ENCODE measurements at regions not wholly inside any gene's neighbourhood (a gene's known extent, or its start where the extent isn't known, plus 50 kb on each side); places are given as distances from the start of the nearest gene placed in this dataset.

DNA sequence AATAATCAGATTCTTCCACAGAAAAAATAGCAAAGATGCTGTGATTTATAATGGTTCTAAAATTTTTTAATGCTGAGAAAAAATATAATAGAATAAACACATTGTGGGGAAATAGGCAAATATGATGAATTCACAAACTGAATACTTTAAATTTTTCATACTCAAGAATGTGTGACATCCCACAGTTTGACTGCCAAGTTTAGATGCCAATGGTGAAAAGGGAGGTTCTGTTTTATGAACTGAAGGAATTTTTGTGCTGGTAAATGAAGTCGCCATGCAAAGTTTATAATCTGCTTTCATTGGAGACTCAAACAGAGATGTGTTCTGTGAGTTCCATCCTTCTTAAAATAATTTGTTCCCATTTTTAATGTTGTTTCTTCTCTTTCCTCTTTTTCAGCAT, 367.5 kb upstream of the ADAMTS16 start (continued):
- TF ChIP-seq JUNB (IDR thresholded peaks at IDR 0.05; ENCODE audit: unreplicated experiment) (no peak), EZH2 (IDR thresholded peaks at IDR 0.05; ENCODE audit: low read depth, unreplicated experiment) (no peak), STAT1 (IDR thresholded peaks at IDR 0.05; ENCODE audit: unreplicated experiment) (no peak)
- TF ChIP-seq, protein P1, sequence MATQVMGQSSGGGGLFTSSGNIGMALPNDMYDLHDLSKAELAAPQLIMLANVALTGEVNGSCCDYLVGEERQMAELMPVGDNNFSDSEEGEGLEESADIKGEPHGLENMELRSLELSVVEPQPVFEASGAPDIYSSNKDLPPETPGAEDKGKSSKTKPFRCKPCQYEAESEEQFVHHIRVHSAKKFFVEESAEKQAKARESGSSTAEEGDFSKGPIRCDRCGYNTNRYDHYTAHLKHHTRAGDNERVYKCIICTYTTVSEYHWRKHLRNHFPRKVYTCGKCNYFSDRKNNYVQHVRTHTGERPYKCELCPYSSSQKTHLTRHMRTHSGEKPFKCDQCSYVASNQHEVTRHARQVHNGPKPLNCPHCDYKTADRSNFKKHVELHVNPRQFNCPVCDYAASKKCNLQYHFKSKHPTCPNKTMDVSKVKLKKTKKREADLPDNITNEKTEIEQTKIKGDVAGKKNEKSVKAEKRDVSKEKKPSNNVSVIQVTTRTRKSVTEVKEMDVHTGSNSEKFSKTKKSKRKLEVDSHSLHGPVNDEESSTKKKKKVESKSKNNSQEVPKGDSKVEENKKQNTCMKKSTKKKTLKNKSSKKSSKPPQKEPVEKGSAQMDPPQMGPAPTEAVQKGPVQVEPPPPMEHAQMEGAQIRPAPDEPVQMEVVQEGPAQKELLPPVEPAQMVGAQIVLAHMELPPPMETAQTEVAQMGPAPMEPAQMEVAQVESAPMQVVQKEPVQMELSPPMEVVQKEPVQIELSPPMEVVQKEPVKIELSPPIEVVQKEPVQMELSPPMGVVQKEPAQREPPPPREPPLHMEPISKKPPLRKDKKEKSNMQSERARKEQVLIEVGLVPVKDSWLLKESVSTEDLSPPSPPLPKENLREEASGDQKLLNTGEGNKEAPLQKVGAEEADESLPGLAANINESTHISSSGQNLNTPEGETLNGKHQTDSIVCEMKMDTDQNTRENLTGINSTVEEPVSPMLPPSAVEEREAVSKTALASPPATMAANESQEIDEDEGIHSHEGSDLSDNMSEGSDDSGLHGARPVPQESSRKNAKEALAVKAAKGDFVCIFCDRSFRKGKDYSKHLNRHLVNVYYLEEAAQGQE (IDR thresholded peaks at IDR 0.05; ENCODE audit: unreplicated experiment), result no peak

DNA sequence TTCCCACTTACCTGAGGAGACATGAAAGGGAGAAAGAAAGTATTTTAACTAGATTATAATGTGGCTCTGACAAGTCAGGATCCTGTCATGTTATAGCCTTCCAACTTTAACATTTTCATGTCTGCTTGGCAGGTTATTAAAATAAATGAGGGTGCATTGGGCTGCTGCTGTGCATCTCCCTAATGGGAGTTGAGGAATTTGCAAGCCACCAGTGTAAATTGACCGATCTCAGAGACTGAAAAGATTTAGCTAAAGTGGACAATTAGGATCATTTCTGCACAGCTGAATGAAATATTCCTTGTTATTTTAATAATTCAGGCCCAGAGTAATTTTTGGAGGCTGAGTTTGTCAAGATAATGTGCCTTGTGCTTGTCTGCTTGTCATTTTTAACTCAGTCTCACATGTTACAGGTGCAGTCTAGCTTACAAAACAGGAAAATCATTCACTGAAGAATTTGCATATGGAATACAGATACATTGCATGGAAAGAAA, 366.3 kb upstream of the ADAMTS16 start:
- Histone ChIP-seq H3K4me1 (ENCODE audit: insufficient read depth) (no peaks in the 10 kb centered on the region), H3K36me3 (ENCODE audit: insufficient read depth) (no peaks in the 10 kb centered on the region), H3K27me3 (ENCODE audit: insufficient read depth) (no peaks in the 10 kb centered on the region), H4K20me1 (replicated peaks; ENCODE audit: insufficient read depth) (no peaks in the 10 kb centered on the region), H3F3A (replicated peaks; ENCODE audit: low read depth) (no peaks in the 10 kb centered on the region), H2AFZ (no peak overlapping the region), H3K4me3 (no peak overlapping the region), H3K79me2 (replicated peaks; ENCODE audit: insufficient read depth) (no peaks in the 10 kb centered on the region), H3K4me2 (no peak overlapping the region), H3K9me2 (ENCODE audit: insufficient read depth) (no peaks in the 10 kb centered on the region), H3K27ac (ENCODE audit: low read depth) (no peak overlapping the region)
- H3K4me3 Mint-ChIP-seq, result no peak overlapping the region
- H3K9me3 Mint-ChIP-seq, result no peaks in the 10 kb centered on the region
- DNase-seq (ENCODE audit: low spot score) (no peak), ATAC-seq (no peak)
- H3K36me3 Mint-ChIP-seq (ENCODE audit: low read depth), result no peaks in the 10 kb centered on the region
- H3K27ac Mint-ChIP-seq, result no peak overlapping the region
- no peaks in the 10 kb centered on the region for H3K27me3 Mint-ChIP-seq (ENCODE audit: insufficient read depth, low read depth, poor library complexity)
- H3K4me1 Mint-ChIP-seq, result no peaks in the 10 kb centered on the region
- TF ChIP-seq, protein P2, sequence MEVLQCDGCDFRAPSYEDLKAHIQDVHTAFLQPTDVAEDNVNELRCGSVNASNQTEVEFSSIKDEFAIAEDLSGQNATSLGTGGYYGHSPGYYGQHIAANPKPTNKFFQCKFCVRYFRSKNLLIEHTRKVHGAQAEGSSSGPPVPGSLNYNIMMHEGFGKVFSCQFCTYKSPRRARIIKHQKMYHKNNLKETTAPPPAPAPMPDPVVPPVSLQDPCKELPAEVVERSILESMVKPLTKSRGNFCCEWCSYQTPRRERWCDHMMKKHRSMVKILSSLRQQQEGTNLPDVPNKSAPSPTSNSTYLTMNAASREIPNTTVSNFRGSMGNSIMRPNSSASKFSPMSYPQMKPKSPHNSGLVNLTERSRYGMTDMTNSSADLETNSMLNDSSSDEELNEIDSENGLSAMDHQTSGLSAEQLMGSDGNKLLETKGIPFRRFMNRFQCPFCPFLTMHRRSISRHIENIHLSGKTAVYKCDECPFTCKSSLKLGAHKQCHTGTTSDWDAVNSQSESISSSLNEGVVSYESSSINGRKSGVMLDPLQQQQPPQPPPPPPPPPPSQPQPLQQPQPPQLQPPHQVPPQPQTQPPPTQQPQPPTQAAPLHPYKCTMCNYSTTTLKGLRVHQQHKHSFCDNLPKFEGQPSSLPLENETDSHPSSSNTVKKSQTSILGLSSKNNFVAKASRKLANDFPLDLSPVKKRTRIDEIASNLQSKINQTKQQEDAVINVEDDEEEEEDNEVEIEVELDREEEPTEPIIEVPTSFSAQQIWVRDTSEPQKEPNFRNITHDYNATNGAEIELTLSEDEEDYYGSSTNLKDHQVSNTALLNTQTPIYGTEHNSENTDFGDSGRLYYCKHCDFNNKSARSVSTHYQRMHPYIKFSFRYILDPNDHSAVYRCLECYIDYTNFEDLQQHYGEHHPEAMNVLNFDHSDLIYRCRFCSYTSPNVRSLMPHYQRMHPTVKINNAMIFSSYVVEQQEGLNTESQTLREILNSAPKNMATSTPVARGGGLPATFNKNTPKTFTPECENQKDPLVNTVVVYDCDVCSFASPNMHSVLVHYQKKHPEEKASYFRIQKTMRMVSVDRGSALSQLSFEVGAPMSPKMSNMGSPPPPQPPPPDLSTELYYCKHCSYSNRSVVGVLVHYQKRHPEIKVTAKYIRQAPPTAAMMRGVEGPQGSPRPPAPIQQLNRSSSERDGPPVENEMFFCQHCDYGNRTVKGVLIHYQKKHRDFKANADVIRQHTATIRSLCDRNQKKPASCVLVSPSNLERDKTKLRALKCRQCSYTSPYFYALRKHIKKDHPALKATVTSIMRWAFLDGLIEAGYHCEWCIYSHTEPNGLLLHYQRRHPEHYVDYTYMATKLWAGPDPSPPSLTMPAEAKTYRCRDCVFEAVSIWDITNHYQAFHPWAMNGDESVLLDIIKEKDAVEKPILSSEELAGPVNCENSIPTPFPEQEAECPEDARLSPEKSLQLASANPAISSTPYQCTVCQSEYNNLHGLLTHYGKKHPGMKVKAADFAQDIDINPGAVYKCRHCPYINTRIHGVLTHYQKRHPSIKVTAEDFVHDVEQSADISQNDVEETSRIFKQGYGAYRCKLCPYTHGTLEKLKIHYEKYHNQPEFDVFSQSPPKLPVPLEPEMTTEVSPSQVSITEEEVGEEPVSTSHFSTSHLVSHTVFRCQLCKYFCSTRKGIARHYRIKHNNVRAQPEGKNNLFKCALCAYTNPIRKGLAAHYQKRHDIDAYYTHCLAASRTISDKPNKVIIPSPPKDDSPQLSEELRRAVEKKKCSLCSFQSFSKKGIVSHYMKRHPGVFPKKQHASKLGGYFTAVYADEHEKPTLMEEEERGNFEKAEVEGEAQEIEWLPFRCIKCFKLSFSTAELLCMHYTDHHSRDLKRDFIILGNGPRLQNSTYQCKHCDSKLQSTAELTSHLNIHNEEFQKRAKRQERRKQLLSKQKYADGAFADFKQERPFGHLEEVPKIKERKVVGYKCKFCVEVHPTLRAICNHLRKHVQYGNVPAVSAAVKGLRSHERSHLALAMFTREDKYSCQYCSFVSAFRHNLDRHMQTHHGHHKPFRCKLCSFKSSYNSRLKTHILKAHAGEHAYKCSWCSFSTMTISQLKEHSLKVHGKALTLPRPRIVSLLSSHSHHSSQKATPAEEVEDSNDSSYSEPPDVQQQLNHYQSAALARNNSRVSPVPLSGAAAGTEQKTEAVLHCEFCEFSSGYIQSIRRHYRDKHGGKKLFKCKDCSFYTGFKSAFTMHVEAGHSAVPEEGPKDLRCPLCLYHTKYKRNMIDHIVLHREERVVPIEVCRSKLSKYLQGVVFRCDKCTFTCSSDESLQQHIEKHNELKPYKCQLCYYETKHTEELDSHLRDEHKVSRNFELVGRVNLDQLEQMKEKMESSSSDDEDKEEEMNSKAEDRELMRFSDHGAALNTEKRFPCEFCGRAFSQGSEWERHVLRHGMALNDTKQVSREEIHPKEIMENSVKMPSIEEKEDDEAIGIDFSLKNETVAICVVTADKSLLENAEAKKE (CRISPR knock-in tag; IDR thresholded peaks at IDR 0.05), result no peak
- TF ChIP-seq JUNB (IDR thresholded peaks at IDR 0.05; ENCODE audit: unreplicated experiment), result no peak
- TF ChIP-seq, protein P1 (IDR thresholded peaks at IDR 0.05; ENCODE audit: unreplicated experiment), result no peak
- TF ChIP-seq NANOG (IDR thresholded peaks at IDR 0.05; ENCODE audit: borderline replicate concordance), result no peak

Measured in GM23338 (cell line).